WTC11 (cell line): ENCODE measurements at regions not wholly inside any gene's neighbourhood (a gene's known extent, or its start where the extent isn't known, plus 50 kb on each side); places are given as distances from the start of the nearest gene placed in this dataset.

Source experiments
- ATAC-seq: fragments of 200-7000 bp; cut with Tn5 transposase; 2 replicates; pipeline ENCODE4 v1.10.0; 2021; ENCODE audit warnings: mild to moderate bottlenecking, moderate library complexity
- CTCF ChIA-PET: fragments of 300-600 bp; sonication (Branson Sonifier 250); formaldehyde crosslinking; loops from one replicate; lab custom pipeline; 2021; ENCODE audit warnings: antibody characterized with exemption; lab: Charles Lee
- POLR2A ChIA-PET: fragments of 350-600 bp; sonication (Branson Sonifier 250); formaldehyde crosslinking; loops from one replicate; lab custom pipeline; 2021; ENCODE audit warnings: antibody characterized with exemption; lab: Charles Lee
- DNase-seq: peaks from one replicate; pipeline ENCODE4 v3.0.0; 2021; ENCODE audit warnings: low spot score
- H3K27ac Mint-ChIP-seq: 2 replicates; pipeline ENCODE4 v1.8.0; 2021; ENCODE audit warnings: mixed read lengths
- H3K27me3 Mint-ChIP-seq: 2 replicates; pipeline ENCODE4 v1.8.0; 2021; ENCODE audit warnings: low read depth, mild to moderate bottlenecking, moderate library complexity, mixed read lengths
- H3K36me3 Mint-ChIP-seq: 2 replicates; pipeline ENCODE4 v1.8.0; 2021; ENCODE audit warnings: mixed read lengths
- H3K4me1 Mint-ChIP-seq: 2 replicates; pipeline ENCODE4 v1.8.0; 2022; ENCODE audit warnings: mixed read lengths
- H3K4me3 Mint-ChIP-seq: 2 replicates; pipeline ENCODE4 v1.8.0; 2021; ENCODE audit warnings: mild to moderate bottlenecking, moderate library complexity, mixed read lengths
- H3K9me3 Mint-ChIP-seq: 2 replicates; pipeline ENCODE4 v1.8.0; 2021; ENCODE audit warnings: mixed read lengths
- ATF2 ChIP-seq: sonication (generic); formaldehyde crosslinking; IDR thresholded peaks from 2 replicates; pipeline ENCODE4 v1.8.1; 2022; ENCODE audit warnings: low read depth, missing genetic modification reagents, borderline replicate concordance
- ATF3 ChIP-seq: sonication (generic); formaldehyde crosslinking; conservative IDR thresholded peaks from 2 replicates; pipeline ENCODE4 v1.8.1; 2022; ENCODE audit warnings: mild to moderate bottlenecking, missing genetic modification reagents
- E2F1 ChIP-seq: sonication (generic); formaldehyde crosslinking; IDR thresholded peaks from 2 replicates; pipeline ENCODE4 v1.8.0; 2022; ENCODE audit warnings: mild to moderate bottlenecking, missing genetic modification reagents
- ETV6 ChIP-seq: sonication (generic); formaldehyde crosslinking; IDR thresholded peaks from 2 replicates; pipeline ENCODE4 v1.8.1; 2022; ENCODE audit warnings: mild to moderate bottlenecking, missing genetic modification reagents
- FOXJ3 ChIP-seq: sonication (generic); formaldehyde crosslinking; IDR thresholded peaks from 2 replicates; pipeline ENCODE4 v1.9.0; 2021; ENCODE audit warnings: missing genetic modification reagents, mild to moderate bottlenecking, borderline replicate concordance
- MXD4 ChIP-seq: fragments of 250-450 bp; sonication (Bioruptor Pico); IDR thresholded peaks from 2 replicates; pipeline ENCODE4 v1.8.0; 2021; ENCODE audit warnings: mild to moderate bottlenecking, moderate library complexity, borderline replicate concordance
- NFE2L1 ChIP-seq: sonication (generic); formaldehyde crosslinking; IDR thresholded peaks from 2 replicates; pipeline ENCODE4 v1.8.1; 2023; ENCODE audit warnings: missing genetic modification reagents
- NR1H2 ChIP-seq: sonication (generic); formaldehyde crosslinking; IDR thresholded peaks from 2 replicates; pipeline ENCODE4 v1.9.0; 2021; ENCODE audit warnings: mild to moderate bottlenecking, moderate library complexity, missing genetic modification reagents
- OVOL2 ChIP-seq: fragments of 250-450 bp; sonication (Bioruptor Pico); IDR thresholded peaks from 2 replicates; pipeline ENCODE4 v1.9.0; 2021; ENCODE audit warnings: mild to moderate bottlenecking, borderline replicate concordance
- RORB ChIP-seq: fragments of 250-450 bp; sonication (Bioruptor Pico); IDR thresholded peaks from 2 replicates; pipeline ENCODE4 v1.9.0; 2021; ENCODE audit warnings: mild to moderate bottlenecking
- SOX15 ChIP-seq: fragments of 250-450 bp; sonication (Bioruptor Pico); IDR thresholded peaks from 2 replicates; pipeline ENCODE4 v1.9.0; 2021; ENCODE audit warnings: mild to moderate bottlenecking
- TP53 ChIP-seq: sonication (generic); formaldehyde crosslinking; IDR thresholded peaks from 2 replicates; pipeline ENCODE4 v1.8.1; 2023; ENCODE audit warnings: mild to moderate bottlenecking, missing genetic modification reagents
- ZNF219 ChIP-seq: sonication (generic); formaldehyde crosslinking; IDR thresholded peaks from 2 replicates; pipeline ENCODE4 v1.8.0; 2023; ENCODE audit warnings: missing genetic modification reagents, mild to moderate bottlenecking, borderline replicate concordance
- ZNF263 ChIP-seq: sonication (generic); formaldehyde crosslinking; IDR thresholded peaks from 2 replicates; pipeline ENCODE4 v1.8.1; 2022; ENCODE audit warnings: low read depth, mild to moderate bottlenecking, moderate library complexity, missing genetic modification reagents
- ZNF671 ChIP-seq: fragments of 250-450 bp; sonication (Bioruptor Pico); IDR thresholded peaks from 2 replicates; pipeline ENCODE4 v1.8.0; 2021; ENCODE audit warnings: mild to moderate bottlenecking
- ZSCAN18 ChIP-seq: fragments of 250-450 bp; sonication (Bioruptor Pico); IDR thresholded peaks from 2 replicates; pipeline ENCODE4 v2.1.2; 2022; ENCODE audit warnings: mild to moderate bottlenecking, moderate library complexity
- TF ChIP-seq, protein P1 (sequence below): sonication (generic); formaldehyde crosslinking; IDR thresholded peaks from 2 replicates; pipeline ENCODE4 v1.8.0; 2022; ENCODE audit warnings: mild to moderate bottlenecking, missing genetic modification reagents
- TF ChIP-seq, protein P2 (sequence below): sonication (generic); formaldehyde crosslinking; conservative IDR thresholded peaks from 2 replicates; pipeline ENCODE4 v1.8.1; 2023; ENCODE audit warnings: mild to moderate bottlenecking, low read depth, missing genetic modification reagents, moderate library complexity

DNA sequence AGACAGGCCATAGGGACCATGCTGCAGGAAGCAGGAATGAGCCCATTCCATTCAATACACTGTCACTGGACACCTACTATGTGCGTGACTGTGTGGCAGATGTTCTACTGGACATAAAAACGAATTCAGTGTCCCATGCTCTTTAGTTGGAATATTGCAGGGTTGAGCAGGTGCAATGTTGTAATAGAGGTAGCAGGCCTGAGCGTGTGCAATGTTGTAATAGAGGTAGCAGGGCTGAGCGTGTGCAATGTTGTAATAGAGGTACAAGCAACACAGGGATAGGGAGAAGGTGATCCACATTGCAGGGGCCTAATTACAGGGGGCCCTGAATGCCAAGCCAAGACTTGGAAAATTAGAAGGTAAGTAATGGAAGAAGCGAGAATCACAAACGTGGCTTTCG lies 261.4 kb upstream of the HES1 start (continued):
- TF ChIP-seq ATF2 (CRISPR knock-in tag) (no peak), MXD4 (no peak), ETV6 (CRISPR knock-in tag) (no peak), TP53 (CRISPR knock-in tag) (no peak), E2F1 (CRISPR knock-in tag) (no peak), ZNF219 (CRISPR knock-in tag) (no peak), NFE2L1 (CRISPR knock-in tag) (no peak), ZSCAN18 (CRISPR knock-in tag) (no peak), NR1H2 (no peak)
- TF ChIP-seq, protein P1, sequence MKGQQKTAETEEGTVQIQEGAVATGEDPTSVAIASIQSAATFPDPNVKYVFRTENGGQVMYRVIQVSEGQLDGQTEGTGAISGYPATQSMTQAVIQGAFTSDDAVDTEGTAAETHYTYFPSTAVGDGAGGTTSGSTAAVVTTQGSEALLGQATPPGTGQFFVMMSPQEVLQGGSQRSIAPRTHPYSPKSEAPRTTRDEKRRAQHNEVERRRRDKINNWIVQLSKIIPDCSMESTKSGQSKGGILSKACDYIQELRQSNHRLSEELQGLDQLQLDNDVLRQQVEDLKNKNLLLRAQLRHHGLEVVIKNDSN (CRISPR knock-in tag): no peak

DNA sequence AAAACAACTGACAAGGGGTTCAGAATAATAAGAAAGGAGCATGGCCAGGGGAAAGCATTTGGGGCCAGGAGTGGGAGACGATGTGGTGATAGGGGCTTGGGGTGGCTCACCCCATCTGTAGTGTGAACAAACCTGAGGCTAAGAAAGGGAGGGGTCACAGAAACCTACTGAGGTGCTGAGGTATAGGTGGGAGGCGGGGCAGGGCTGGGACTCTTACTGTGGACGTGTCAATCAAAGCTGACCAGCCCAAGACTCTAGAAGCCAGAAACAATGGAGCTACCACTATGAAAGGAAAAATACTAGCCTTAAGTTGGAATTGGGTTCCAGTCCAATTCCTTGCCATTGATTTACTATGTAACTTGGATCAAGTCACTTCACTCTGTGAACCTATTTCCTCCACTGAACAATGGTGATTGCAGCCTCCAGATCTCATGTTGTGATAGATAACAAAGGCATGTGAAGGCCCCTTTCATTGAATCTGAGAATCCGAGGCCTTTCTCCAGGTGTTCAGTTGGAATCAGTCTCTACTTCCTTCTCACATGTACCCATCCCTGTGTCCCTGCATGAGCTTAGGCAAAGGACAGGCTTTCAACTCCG lies 260.9 kb upstream of the HES1 start:
- no peak for DNase-seq
- peaks cover 41% of the 10 kb centered on the region for H3K4me1 Mint-ChIP-seq
- peaks cover 15% of the 10 kb centered on the region for H3K27me3 Mint-ChIP-seq
- peak; percentile 56 for ATAC-seq
- no peak for TF ChIP-seq OVOL2 (CRISPR knock-in tag)
- no peak for TF ChIP-seq ATF3 (CRISPR knock-in tag)
- no peak for TF ChIP-seq SOX15 (CRISPR knock-in tag)
- no peak for TF ChIP-seq RORB (CRISPR knock-in tag)
- TF ChIP-seq FOXJ3 (CRISPR knock-in tag): no peak
- TF ChIP-seq, protein P2, sequence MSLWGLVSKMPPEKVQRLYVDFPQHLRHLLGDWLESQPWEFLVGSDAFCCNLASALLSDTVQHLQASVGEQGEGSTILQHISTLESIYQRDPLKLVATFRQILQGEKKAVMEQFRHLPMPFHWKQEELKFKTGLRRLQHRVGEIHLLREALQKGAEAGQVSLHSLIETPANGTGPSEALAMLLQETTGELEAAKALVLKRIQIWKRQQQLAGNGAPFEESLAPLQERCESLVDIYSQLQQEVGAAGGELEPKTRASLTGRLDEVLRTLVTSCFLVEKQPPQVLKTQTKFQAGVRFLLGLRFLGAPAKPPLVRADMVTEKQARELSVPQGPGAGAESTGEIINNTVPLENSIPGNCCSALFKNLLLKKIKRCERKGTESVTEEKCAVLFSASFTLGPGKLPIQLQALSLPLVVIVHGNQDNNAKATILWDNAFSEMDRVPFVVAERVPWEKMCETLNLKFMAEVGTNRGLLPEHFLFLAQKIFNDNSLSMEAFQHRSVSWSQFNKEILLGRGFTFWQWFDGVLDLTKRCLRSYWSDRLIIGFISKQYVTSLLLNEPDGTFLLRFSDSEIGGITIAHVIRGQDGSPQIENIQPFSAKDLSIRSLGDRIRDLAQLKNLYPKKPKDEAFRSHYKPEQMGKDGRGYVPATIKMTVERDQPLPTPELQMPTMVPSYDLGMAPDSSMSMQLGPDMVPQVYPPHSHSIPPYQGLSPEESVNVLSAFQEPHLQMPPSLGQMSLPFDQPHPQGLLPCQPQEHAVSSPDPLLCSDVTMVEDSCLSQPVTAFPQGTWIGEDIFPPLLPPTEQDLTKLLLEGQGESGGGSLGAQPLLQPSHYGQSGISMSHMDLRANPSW (CRISPR knock-in tag): no peak
- TF ChIP-seq ZNF671 (CRISPR knock-in tag): no peak
- TF ChIP-seq ZNF263 (CRISPR knock-in tag): no peak
- H3K36me3 Mint-ChIP-seq: no peaks in the 10 kb centered on the region
- 0 out of 2 replicates have a peak, but pooled peaks cover 3% of the 10 kb centered on the region for H3K9me3 Mint-ChIP-seq
- ChIA-PET CTCF (interaction anchor here (0.6 kb wide), 1 partner anchor 95 kb away, joined by 3 read pairs; no protein-coding TSS in a partner anchor), POLR2A (no interaction called here)
- no peak overlapping the region for H3K4me3 Mint-ChIP-seq
- no peak overlapping the region for H3K27ac Mint-ChIP-seq
